Islet precursor cell (in vitro differentiated cells): ENCODE measurements at regions not wholly inside any gene's neighbourhood (a gene's known extent, or its start where the extent isn't known, plus 50 kb on each side); places are given as distances from the start of the nearest gene placed in this dataset.

Experiments
- DNase-seq: peaks from one replicate; pipeline ENCODE4 v3.0.0-alpha.2; 2018

DNA sequence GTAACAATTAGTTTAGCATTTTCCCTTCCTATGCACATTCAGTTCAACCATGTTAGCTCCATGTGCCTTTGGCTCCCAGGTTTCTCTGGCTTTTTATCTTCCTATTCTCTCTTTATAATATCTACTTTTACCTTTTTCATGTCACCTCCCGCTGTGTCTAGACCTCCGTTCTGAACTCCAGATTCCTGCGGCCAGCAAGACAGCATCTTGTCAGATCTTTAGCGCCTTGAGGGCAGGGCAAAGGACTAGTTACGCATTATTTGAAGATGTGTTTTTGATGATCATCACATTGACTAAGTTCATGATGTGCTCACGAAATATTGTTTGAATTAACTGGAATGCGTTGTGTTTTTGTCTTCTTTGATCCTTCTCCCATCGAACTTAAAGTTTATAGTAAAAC is 1126.8 kb downstream of the CDH11 start:
- DNase-seq = no peak

DNA sequence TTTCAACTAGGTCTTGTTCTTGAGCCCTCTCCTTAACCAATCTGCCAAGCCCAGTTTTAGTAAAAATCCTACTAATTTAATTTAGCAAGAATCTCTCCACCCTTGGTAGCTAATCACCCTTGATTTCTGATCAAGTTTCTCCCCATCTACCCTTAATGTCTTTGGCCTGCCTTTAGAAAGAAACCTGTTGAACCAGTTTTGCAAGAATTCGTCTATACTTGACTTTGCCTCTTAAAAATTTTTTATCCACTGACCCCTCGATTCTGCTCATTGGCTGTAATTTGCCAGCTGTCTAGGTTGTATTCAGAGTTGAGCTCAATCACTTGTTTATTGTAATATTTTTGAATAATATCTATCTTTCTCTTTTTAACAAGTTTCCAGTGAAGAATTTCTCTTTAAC is 1138.5 kb downstream of the CDH11 start:
- no peak for DNase-seq

DNA sequence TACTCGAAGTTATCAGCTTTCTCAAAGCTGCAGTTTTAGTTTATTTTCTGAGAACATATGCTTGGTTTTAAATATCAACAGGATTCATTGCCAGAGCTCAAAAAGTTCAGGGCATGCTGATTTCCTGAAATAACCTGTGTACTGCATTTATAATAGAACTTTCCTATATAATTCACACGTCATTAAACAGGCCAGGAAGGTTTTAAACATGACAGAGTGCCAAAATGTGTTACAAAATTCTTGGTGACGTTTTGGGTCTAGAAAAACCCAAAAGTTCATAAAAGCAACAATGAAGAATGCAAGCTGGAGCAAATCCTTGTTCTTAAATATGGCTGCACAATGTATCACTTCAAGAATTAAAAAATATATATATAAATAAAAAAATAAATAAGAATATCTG is 1139.1 kb downstream of the CDH11 start:
- no peak for DNase-seq

DNA sequence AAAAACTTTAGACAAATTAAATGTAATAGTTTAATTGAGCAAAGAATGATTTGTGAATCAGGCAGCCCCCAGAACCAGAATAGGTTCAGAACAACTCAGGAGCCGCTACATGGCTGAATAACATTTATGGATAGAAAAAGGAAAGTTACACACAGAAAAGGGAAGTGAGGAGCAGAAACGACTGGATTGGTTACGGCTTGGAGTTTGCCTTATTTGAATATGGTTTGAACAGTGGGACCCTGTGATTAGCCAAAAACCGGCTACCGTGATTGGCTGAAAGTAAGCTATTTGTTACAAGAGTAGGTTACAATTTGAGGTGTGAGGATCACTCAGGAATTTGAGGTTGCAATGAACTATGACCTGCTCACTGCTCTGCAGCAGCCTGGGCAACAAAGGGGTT is 1139.8 kb downstream of the CDH11 start:
- peak; percentile 48 for DNase-seq

DNA sequence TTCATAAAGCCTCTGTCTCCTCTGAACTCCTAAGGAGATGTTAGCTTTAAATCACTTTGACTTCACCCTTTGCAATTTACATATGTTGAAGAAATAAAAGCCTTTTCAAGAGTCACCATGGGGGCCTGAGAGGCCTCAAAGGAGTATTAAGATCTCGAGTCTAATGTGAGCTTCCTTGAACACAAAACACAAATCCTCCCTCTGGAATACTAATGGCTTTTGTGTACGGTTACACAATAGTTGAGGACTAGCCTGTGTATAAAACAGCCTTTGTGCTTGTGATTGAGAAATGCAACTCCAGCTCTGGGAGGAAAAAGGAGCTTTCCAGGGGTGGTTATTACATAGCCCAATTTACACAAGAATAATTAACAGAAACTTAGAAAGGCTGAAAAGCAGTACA is 1140.2 kb downstream of the CDH11 start:
- DNase-seq = no peak

DNA sequence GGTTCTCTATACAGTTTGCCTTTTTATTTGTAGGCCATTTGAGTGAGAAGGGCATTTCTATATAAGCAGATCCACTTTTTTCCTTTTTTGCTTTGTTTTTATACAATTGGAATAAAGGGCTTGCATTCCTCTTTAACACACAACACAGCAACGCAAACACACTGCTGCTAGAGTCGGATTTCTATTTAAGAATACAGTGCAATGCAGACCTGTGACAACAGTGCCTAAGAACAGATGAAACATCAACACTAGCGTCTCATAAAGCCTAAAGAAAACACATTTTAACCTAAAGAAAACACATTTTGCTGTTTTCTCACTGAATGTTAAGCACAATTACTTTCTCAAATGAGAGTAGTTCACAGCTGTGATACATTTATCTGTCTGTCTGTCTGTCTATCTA is 1141.1 kb downstream of the CDH11 start:
- DNase-seq = no peak

DNA sequence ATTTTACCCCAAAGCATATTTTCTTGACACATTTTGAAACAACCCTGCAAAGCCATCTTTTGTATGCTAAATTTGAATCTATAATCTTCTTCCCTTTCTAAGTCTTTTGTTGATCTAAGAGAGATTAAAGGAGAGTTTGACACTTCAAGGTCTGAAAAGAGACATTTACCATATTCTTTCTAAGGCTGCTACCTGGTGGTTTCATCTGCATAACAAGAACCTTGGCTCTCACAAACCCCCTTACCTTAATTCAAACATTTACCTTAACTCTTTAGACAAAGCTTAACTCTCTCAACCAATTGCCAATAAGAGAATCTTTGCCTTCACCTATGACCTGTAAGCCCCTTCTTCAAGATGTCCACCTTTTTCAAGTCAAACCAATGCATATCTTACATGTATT is 1143.6 kb downstream of the CDH11 start:
- DNase-seq = no peak

DNA sequence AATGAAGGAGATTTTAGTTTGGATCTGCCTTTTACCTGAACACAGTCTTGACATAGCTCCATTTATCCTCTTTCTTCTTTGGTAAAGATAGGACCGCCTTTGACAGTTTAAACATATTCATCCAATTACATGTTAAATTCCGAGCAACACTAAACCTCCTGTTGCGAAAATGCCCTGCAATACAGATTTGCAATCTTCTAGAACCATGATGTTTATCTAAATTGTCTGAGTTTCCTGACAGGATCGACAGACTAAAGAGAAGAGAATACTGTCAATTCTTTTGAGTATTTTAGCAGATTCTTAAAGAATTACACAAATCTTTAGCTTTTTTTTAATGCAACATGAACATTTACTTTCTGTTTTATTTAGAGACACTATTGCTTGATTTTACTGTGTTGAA is 1145.5 kb downstream of the CDH11 start:
- DNase-seq = no peak

DNA sequence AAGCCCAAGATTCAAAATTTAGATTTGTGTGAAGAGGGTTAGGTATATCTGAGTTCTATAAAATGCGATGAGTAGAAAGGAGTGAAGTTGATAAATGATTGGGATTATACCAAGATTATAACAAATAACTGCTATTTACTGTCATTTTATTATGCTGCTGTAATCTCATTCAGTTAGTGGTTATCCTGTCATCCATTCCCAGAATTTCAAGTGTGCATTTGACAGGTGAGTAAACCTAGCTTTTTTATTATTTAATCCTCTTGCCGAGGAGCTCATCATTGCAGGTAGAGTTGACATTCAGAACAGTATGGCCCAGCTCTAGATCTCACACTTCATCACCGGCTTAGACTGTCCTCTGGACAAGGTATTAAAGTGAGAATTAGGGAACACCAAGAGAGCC is 1146.2 kb downstream of the CDH11 start:
- no peak for DNase-seq

DNA sequence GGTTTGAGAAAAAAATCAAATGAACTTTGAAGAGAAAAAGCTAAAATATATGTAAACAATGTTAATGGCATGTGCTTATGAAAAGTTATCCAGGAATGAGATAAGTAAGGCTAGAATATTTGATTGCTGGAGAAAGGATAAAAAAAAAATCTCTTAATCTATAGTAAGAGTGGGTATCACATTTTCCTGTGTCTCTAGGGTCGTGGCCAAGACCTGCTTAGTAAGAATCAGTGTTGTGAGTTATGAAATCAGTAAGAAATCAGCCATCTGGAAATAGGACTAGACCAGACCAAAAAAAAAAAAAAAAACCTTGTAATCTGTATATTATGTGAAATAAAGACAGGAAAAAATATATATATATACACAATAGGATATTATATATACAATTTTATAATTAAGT is 1153.9 kb downstream of the CDH11 start:
- DNase-seq = no peak

DNA sequence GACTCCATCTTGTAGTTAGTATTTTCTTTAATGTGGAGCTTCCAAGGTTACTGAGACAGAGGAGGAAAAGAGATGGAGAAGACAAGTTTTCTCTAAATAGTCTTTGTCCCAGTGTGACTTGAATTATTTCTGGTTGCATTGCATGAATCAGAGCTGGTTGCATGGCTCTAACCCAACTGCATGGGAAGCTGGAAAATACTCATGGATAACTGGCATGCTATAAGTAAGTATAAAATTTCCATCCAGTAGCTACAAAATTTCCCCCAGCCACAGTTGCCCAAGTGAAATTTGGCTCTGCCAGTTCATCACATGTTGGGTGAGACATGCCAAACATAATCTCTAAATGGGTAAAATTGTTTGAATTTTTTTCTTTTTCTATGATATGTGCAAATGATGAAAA is 1161.5 kb downstream of the CDH11 start:
- DNase-seq = no peak

DNA sequence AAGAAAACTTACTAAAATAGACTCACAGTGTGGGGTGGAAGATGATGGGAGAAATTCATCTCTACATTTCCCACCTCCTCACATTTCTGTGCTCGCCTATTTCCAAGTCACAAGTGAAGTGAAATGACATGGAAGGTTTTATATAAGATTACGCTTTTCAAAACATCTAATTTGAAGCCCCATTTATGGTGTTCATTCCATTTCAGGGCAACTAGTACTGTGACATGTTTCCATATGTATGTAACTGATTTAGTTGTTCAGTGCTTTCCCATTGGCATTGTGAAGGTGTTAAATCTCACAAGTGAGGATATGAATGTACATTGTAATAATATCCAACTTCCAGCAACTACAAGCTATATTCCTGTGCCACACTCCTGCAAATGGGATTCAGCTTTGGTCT is 1174.8 kb downstream of the CDH11 start:
- no peak for DNase-seq

DNA sequence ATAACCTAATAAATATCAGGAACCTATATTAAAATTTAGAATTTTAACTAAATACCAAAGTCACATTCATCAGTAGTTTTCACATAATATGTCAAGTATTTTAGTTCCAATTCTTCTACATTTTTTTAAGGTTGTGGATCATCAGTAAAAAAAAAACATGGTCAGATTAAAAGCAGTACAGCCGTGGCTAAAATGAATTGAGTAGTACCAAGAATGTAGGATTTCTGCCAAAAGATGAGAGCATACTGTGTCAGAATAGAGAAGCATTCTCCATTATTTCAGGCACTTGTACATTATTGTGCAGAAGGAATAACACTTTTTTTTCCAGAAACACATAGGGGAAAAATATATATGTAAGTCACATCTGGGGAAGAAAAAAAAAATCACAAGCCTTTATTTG is 1176.1 kb downstream of the CDH11 start:
- no peak for DNase-seq

DNA sequence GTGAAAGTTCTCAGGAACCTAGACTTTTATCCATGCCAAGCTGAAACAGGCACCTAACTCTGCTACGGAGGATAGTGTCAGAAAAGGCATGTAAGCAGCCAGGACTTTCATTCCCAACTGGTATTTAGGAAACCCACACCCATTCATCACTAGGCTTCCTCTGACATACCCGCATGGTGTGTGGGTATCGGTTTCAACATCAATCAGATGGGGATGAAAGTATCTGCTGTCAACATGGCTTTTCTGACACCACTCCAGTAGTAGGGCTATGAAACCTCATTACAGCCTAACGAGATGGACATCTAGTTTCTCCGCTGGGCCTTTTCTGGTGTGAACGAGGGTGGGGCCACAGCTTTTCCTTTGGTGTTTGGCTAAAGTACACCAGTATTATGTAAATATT is 1178.3 kb downstream of the CDH11 start:
- DNase-seq = no peak

DNA sequence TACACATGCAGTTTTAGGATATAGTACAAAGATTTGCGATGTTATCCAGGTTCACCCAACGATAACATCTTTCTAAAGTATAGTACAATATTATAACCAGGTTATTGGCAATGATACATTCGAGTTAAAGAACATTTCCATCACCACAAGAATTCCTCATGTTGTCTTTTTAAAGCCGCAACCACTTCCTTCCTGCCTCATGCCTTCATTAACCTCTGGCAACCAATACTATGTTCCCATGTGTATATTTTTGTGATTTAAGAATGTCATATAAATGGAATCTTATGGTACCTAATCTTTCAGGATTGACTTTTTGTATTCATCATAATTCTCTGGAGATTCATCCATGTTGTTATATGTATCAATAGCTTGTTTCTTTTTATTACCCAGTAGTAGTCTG is 1183.2 kb downstream of the CDH11 start:
- DNase-seq = no peak

DNA sequence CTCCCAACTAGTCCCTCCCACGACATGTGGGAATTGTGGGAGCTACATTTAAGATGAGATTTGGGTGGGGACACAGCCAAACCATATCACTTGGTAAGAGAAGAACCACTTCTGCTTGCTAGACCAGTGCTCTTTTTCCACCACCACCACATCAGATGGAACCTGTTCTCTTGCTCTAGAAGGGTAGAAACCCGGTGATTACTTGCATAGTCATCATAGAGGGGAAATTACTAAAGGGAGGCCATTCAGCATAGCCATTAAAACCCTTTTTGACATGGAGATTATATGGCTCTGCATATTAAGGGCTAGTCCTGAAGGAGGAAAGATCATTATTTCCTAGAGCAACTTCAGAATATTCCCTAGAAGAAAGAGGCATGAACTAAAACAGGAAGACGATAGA is 1188.0 kb downstream of the CDH11 start:
- DNase-seq = no peak

DNA sequence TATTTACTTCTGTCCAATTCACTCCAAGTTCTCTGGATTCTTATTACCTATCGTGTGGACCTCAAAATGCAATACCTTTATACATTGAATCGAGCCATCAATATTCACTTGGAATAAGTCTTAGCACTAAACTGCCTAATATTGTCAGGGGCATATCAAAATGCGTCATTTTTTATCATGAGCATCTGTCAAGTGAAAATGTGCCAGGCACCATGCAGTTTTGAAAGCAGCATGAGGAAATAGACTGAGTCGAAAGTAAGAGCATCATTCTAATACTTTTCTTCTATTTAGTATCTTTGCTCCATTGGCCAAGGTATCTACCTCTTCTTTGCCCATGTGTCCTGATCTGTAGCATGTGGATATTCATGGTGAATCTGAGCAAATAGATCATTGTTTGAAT is 1193.4 kb downstream of the CDH11 start:
- DNase-seq = no peak

DNA sequence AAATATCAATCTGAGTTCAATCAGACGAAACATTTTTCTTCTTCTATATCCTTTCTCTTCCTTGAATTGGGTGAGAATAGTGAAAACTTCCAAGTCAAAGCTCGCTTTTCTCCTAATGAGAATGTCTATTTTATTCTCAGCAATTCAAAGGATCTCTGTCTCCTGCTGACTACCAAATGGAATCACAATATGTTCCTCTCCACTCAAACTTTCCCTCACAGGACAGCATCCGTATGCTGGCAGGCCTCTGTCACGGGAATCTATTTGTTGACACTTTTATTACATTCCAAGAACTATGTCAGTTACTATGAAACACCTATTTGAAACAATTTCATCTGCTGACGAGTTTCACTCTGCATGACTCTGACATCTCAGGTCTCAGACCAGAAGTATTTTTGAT is 1196.6 kb downstream of the CDH11 start:
- no peak for DNase-seq

DNA sequence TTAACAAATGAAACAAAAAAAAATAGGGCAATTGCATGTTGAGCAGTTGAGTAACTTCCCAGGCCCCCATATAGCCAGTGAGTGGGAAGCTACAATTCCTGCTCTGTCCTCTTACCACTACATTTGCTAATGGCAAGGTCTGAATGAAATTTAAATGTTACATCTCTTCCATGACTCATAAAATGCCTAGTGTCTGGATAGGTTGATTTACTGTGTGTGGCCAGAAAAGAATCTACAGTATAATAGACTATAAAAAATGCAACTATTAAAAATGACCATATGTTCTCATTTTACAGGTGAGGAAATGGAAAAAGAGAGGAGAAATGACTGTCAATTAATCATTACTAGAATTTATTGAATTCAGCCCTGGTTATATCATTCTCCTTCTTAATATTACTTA is 1199.3 kb downstream of the CDH11 start:
- DNase-seq = no peak

DNA sequence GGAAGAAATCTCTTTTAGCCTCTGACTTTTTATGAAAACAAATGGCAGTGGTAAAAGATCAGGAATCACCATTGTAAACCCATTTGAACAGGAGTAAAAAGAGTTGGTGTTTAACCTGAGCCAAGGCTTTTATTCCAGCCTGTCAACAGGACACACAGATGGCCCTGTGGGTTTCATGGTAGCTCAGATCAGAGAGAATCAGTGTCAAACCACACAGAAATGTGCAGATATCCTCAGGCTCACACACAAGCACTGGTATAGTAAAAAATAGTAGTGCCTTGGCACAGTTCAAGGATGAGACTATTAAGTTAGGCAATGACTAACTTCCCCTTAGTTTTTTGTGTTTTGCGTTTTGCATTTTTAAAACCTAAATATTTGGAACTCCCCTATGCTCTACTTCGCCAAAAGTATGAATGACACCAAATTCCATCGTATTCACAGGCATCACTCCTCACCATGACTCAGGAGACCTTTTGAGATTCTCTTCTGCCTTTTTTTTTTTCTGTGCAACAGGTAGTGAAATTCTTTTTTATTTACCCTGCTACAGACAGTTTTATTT is 1200.0 kb downstream of the CDH11 start:
- no peak for DNase-seq

DNA sequence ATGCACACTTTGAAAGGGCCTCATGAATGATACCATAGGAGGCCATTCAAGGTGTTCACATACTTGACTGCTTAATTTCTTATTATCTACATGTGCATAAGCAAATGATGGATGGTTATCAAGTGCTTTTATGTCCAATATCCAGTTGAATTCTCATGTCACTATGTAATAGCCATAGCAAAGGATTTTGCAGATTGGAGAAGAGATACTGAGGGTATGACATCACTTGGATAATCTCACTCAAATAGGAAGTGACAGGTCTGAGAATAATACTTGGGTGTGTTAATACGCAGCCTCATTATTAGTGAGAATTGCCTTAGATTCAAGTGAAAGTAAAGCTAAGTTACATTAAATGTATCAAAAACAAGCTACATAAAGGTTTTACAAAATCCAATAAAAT is 1208.6 kb downstream of the CDH11 start:
- DNase-seq = no peak

DNA sequence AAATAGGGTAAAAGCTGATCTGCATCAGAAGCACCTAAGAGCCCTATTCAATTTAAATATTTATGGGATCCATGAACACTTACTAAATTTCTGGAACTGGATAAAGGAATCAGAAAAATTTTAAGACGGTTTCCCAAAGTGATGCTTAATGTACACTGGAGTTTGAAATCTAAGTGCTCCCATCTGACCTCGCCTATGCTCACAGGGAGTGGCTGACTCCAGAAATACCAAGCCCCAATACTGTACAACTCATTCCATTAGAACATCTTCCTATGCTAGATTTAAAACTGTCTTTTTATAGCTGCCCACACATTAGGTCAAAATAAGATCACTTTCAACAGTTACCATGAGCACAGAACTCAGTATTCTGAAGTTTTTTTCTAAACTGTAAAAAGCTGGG is 1214.6 kb downstream of the CDH11 start:
- DNase-seq = no peak

DNA sequence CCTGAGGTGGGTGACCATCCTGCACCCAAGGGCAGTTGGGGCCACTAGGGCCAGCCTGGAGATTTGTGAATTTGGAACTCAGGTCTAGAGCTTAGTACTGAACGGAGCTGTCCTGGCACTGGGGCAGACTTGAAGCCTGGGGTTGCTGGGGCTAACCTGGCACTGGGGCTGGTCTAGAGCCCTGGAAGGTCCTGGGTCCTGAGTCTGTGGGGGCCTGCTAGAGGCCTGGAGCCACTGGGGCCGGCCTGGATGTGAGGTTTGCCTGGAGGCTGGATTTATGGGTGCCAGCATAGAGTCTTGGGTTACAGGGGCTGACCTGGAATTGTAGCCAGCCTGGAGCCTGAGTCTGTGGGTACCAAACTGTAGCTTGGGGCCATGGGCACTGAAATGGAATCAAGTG is 1216.9 kb downstream of the CDH11 start:
- no peak for DNase-seq

DNA sequence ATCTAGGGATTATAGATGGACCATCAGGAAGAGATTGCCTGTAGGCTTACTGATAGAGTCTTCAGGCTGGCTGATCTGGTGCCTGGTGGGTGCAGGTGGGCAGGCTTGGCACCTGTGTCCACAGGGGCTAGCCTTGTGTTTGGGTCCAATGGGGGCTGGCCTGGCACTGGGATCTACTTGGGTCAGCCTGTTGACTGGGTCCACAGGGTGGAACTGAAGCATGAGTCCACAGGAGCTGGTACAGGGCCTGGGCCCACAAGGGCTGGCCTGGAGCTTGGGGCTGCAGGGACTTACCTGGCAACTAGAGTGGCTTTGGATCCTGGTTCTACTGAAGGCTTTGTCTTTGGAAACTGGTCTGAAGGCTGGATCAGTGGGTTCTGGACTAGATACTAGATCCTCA is 1217.7 kb downstream of the CDH11 start:
- DNase-seq = no peak

DNA sequence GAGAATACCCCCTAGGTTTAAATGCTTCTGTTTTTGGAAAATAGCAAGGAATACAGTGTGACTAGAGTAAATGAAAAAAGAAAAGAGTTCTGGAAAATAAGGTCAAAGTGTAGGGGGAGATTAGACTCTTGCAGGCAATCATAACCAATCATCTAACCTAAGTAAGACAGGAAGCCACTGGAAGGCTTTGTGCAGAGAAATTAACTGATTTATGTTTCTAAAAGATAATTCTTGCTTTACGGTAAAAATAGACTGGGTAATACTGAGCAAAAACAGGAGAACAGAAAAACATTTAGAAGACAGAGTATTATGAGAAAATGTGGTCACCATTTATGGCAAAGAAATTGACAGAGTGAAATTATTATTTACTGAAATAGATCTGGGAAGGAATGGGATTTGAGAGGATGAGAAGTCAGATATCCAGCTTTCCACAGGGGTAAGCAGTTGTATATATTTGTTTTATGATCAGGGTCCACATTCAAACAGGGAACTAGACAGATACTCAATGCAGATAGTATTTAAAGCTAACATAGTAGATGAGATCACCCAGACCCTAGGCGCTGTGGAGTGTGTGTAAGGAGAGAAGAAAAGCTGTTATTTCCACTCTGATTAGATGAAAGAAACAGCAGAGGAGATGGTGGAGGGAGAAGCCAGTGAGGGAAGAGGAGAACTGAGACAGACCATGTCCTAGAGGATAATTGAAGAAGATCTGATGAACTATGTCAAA is 1225.3 kb downstream of the CDH11 start:
- DNase-seq = no peak
